Embryonic facial prominence (tissue), 1 donor: ENCODE measurements at regions not wholly inside any gene's neighbourhood (a gene's known extent, or its start where the extent isn't known, plus 50 kb on each side); places are given as distances from the start of the nearest gene placed in this dataset.

Experiments
- DNase-seq: peaks from one replicate; pipeline ENCODE4 v3.0.0-alpha.2; 2016; ENCODE audit errors: extremely low spot score

DNA sequence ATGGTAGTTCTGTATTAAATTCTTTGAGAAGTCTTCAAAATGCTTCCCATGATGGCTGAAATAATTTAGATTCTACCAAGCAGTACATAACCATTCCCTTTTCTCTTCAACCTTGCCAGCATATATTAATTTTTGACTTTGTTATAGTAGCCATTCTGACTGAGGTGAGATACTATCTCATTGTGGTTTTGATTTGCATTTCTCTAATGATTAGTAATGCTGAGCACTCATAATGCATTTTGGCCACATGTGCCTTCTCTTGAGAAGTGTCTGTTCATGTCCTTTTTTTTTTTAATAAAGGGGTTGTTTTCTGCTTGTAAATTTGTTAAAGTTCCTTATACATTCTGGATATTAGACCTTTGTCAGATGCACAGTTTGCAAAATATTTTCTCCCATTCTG, 173.9 kb downstream of the CALCRL start:
- DNase-seq = no peak

DNA sequence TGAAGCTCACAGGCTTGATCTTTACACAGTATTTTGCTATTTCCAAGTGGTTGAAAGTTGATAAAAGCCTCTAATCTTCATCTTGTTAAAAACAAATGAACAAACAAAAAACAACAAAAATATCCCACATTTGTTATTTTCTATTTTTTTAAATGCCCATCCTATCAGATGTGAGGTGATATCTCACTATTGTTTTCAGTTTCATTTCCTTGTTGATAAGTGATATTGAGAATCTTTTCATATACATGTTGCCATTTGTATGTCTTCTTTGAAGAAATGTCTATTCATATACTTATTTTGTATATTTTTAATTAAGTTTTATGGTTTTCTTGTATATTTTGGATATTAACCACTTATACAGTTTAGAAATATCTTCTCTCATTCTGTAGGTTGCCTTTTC, 175.8 kb downstream of the CALCRL start:
- no peak for DNase-seq

DNA sequence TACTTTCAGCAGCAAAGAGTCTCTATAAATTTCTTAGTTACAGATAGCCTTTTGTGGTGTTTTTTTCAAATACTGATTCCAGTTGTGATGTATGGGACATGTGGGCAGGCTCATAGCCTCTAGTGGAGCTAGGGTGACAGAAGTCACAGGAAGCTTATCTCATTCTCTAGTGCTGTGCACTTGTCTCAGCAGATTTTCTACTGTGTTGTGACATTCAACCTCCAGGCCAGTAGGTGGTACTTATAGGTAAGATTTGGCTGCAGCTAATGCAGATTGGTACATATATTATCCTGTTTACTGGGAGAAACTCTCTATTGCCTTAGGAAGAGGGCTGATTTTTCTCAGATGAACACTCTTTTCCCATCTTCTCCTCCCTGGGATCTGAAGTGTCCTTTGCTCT, 176.2 kb downstream of the CALCRL start:
- DNase-seq = no peak

DNA sequence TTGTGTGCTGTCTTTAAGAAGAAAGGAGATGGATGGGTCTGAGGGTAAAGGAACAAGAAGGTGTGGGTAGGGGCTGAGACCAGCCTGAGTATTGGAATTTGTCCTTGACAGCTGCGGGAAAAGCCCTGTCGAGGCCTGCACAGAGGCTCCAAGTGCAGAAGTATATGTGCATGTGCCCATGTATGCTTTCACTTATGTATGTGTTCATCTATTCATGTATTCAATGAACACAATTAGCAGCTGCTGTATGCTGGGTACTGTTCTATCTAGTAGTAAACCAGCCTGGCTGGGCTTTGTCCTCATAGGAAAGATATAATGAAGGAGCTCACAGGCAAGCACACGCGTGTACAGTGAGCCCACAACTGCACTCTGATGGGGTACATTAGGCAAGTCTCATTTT, 181.4 kb downstream of the CALCRL start:
- DNase-seq = no peak

DNA sequence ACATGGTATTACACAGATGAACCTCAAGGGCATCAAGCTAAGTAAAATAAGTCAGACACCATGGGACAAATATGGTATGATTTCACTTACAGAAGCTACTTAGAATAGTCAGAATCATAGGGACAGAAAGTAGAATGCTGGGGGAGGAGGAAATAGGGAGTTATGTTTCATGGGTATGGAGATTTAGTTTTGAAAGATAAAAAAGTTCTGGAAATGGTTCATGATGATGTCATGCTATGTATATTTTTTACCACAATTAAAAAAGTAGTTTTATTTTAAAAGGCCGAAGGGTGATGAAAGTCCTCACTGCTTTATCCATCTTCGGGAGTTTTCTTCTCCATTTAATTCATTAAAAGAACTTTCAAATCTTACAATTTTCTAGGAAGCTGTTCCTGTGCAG, 181.9 kb downstream of the CALCRL start:
- DNase-seq = no peak

DNA sequence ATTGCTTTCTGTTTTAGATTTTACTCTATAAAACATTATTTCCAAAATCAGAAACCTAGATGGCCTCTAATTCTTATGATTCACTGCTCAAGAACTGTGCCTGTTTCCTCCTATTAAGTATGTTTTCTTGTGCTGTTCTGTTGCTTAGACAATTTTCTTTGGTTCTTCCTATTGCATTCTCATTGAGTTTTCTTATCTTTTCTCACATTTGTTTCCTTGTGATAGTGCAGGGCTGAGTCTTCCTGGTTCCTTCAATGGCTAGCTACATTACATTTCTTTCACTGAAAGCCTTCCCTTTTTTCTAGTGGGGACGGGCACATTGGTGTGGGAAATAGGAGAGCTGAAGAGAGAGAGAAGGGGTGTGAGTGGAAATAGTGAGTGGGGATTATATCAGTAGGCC, 183.4 kb downstream of the CALCRL start:
- no peak for DNase-seq

DNA sequence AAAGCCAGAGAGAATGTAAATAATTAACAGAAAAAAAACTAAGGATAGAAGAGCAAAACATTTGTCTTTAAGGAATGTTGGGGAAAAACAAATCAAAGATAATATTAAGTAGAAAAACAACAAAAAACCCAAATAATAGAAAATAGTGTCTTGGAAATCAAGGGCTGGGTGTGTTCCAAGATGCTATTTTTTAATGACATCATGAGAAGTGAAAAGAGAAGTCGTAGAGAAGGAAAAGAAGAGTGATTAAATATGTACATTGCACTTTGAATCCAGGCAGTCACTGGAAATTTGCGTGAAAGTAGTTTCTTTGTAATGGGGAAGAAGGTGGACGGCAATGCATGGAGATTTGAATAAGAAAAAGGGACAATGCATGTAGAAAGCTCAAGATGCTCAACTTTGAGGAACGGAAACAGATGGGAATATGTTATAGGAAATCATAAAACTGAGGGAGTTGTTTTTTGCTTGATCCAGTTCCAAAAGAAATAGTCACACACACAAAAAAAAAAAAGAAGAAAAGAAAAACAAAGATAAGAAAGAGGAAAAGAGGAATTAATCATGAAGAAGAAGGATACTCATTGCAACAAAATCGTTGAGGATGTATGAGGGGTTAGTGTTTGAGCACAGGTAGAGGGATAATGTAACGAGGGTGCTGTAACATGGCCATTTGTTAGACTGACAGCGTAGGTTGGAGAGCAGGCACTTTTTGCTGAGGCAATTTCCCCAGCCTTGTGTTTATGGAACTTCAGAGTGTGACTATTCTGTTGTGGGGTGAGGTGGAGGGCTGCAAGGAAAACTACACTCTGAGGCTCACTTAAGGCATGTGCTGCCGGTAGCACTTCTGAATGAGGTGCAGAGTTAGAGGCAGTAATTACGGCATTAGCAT, 184.1 kb downstream of the CALCRL start:
- DNase-seq = no peak

DNA sequence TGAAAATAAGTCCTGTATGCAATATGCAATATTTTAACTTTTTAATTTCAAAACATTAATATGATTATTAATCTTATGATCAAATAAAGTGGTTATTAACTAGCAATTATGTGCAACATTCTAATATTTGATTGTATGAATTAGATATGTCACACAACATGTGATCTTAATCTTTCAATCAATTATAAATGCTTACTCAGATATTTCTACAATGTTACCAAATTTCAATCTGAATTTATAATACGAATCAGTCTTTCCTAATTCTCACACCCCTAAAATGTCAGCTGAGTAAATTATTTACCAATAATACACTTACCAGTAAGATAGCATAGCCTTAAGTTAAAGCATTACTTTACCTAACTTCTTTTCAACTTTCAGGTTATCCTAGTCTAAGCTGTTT, 186.3 kb downstream of the CALCRL start:
- DNase-seq = no peak

DNA sequence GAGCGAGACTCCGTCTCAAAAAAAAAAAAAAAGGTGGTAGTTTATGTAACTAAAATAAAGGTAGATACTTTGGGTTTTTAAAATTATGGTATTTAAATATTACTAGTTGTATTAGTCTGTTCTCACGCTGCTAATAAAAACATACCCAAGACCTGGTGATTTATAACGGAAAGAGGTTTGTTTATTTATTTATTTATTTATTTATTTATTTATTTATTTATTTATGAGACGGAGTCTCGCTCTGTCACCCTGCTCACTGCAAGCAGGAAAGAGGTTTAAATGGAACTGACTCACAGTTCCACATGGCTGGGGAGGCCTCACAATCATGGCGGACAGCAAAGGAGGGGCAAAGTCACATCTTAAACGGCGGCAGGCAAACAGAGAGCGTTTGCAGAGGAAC, 196.0 kb downstream of the CALCRL start:
- DNase-seq = no peak

DNA sequence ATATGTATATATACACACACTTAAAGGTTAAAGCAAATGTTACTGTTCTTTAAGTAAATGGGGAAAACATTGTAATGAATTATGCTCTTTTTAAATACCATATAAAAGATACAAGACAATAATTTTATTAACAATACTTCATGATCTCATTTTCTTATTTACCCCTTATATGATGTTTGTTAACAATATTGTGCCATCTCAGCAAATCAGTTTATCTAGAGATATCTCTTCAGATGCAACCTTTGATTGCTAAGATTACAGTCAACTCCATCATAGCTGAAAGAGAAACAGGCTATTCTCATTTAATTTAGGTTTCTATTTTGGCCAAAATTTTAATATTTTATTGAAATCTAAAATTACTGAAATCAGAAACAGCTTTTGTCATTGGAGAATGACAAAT, 197.9 kb downstream of the CALCRL start:
- no peak for DNase-seq

DNA sequence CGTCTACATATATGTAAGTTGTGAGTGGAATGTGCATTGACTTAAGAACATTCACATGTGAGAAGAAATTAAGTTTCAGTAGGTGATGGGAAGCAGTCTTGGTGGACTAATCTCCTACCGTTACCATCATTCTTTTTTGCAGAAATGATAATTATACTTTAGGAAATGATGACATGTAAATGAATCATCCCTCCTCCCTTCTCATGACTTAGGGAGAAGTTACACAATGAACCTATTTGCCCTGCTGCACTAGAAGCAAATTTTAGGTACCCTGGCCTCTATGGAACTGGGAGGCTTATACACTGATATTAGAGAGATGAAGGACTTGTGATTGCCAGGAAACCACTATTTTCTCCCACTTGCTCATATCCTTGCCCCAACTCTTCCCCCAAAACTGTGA, 214.2 kb downstream of the CALCRL start:
- DNase-seq = no peak

DNA sequence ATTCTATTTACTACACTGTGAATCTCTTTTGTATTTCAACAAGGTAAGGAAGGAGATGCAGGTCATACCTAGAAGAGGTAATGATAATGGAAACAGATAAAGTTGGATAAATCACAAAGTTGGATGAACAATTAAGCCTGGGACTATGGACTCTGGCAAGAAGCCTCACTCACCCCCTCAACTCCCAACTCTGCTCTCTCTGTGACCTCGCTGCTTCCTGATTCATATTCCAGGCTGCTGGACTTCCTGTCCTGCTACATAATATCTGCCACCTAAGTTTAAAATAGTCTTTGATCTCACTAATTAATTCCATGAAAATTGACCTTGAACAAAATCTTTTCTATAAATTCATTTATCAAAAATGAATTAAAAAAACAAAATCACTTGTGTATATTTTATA, 215.3 kb downstream of the CALCRL start:
- no peak for DNase-seq

DNA sequence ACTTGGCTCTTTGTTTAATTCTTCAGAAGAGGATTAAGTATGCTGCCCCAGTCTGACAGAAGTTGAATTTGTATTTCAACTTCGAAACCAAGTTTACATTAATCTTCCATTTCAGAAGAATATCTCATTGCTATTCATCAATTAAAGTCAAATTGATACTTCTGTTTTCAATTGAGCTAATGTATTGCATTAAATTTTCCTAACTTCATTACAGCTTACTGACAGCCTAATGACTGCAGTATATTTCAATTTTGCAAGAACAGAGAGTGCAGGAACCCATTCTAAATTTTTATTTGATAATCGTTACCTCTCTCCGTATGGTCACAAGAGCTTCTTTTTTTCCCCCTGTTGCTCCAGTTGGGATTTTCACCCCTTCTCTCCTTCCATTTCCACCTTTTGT, 218.0 kb downstream of the CALCRL start:
- no peak for DNase-seq

DNA sequence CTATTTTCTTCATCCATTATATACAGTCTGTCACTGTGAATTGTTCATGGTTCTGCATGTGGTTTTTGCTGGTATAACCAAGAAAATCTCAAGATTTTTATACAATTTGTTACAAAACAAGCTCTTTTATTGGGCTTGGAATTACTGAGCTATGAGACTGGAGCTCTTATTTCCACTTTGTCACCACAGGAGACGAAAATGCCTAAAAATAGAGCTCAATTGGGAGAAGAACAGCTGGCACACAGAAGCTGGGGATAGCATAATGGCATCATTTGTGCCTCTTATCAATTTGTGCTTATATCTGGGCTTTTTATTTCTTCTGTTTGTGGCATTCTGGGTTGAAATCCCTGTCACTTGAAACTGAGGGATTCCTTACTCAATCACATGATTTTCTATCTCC, 219.1 kb downstream of the CALCRL start:
- no peak for DNase-seq

DNA sequence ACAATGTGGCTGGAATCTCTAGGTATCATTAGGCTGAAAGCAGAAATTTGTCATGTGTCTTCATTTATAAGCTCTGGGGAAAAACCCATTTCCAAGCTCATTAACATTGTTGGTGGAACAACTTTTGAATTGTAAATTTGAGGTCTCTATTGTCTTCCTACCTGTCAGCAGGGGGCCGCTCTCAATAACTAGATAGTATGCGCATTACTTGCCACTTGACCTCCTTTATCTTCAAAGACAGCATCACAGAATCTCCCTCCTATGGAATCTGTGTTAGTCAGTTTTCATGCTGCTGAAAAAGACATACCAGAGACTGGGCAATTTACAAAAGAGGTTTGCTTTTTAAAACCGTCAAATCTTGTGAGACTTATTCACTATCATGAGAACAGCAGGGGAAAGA, 223.1 kb downstream of the CALCRL start:
- DNase-seq = no peak

DNA sequence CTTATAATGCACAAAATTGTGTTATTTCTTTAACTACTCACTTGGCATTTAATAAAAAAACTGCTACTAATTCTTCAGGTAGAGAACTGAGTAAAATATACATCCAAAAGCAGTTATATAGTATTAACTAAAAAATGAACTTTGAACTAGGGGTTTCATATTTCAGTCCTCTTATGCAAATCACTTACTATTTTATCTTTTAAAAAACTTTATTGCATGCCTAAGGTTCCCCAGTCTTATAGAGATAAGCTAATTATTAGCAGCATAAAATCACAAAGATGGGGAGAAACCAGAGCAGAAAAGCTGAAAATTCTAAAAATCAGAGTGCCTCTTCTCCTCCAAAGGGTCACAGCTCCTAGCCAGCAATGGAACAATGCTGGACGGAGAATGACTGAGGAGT, 228.0 kb downstream of the CALCRL start:
- DNase-seq = no peak

DNA sequence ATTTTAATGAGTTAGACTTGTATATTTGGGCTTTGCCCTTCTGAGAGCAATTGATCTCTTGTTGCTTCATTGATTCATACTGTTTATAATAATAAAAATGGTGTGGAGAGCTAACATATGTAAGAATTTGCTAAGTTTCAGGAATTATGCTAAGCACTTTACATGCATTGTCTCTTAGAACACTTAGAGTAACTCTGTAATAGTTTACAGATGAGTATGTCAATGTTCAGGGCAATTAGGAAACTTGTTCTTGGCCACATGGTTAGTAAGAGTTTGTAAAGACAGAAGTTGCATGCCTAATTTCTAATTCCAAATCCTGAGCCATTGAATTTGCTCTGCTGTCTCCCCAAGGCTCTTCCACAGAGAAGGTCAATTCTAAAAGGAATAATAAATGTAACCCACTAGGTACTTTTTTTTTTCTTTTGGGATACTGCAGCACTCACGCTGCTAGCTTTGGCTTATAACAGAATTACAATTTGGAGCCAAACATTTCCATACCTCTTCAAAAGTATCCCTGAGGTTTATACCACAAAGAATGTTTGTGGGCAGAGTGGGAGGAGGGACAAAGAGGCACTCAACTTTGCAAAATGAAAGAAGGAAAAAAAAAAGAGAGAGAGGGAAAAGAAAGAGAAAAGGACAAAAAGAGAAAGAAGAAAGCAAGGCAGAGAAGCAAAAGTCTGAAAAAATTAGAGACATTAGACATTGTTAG, 232.4 kb downstream of the CALCRL start:
- no peak for DNase-seq

DNA sequence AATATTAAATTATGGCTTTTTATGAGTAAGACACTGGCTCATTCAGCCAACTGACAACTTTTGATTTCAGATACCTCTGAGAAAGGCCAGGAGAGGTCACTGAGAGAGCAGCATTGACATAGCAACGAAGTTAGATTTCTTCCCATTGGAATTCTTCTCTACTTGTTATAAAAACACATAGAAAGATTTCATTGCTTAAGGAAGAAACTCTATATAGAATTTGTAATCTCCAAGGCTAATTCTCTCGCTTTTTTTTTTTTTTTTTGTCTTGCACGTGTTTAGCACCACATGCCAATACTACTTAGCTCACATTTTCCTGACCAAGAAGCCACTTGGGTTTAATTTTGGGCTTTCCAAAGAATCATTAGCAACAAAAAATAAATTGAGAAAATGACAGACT, 233.7 kb downstream of the CALCRL start:
- DNase-seq = no peak

DNA sequence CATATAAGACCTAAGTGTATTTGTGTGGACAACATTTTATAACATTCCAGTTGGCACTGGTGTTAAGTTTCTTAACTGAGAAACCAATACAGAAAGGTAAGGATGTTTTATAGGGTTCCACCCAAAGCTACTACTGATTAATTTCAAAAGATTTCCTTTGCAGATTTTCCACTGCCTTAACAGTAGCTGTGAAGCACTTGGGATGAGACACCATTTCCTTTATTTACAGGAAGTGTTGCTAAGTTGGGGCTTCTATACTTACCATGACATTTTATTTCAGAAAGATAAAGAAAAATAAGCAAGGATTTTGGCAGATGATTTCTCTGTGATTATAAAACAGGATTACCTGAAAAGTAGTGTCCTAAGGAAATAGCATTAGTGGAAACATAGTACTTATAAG, 234.3 kb downstream of the CALCRL start:
- no peak for DNase-seq

DNA sequence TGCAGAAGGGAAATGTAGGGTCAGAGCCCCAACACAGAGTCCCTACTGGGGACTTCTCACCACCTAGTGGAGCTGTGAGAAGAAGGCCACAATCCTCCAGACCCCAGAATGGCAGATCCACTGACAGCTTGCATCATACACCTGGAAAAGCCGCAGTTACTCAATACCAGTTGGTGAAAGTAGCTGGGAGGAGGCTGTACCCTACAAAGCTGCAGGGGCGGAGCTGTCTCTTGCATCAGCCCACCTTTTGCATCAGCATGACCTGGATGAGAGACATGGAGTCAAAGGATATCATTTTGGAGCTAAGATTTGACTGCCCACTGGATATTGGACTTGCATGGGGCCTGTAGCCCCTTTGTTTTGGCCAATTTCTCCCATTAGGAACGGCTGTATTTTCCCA, 237.3 kb downstream of the CALCRL start:
- no peak for DNase-seq

DNA sequence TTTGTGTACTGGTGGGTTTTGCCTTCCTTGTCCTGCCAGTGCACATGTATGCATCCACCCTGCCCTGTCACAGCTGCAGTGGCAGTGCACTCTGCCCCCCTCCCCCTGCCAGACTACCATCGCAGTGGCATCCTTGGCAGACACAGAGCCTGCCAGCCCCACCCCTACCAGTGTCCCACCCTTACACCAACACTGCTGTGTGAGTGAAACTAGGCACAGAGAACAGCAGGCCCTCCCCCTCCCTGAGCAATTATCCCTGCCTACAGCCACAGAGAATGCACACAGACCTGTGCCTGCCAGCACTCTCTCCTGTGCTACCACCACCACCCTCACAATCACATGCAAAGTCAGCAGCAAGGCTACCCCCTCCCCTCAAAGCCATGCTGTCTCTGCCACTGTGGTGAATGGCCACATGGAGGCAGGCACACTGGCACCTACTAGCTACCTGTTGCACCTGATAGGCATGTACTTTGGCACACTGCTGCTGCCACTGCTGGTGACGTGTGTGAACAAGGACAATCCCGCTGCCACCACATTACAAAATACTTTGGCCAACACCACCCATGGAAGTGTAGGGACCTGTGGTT, 239.8 kb downstream of the CALCRL start:
- DNase-seq = no peak

DNA sequence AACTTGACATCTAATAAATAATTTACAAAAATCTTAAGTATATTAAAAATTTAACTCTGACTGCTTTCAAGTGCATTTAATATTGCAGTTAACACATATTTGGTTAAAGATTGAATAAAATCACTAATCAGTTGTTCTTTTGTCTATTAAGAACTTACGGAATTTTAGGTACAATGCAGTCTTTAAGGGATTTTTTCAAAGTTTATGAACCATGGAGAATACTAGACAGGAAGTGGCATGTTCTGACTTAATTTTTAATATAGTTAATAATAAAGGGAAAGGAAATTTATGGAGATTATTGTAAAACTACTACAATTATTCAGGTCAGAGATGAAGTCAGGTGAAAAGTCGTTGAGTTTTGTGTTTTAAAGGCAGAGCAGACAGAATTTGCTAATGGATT, 240.9 kb downstream of the CALCRL start:
- DNase-seq = no peak

DNA sequence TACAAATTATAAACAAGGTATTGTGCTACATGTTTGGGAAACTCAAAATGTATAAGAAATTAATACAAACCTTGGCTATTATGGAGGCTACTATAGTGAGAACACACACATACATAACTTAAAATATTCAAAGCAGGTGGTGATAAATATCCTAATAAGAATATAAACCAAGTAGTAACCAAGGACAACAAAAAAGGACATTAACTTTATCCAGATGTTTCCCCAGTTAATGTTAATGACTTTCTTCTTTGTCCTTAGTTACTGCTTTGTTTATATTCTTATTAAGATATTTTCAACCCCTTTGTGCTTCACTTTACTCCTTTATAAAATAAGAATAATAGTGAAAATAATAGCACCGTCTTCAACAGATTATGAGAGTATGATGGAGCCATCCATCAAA, 241.6 kb downstream of the CALCRL start:
- DNase-seq = no peak
